HG03354 (cell line): ENCODE measurements at regions not wholly inside any gene's neighbourhood (a gene's known extent, or its start where the extent isn't known, plus 50 kb on each side); places are given as distances from the start of the nearest gene placed in this dataset.
"Not testable (repeated sequence)": the region's sequence is repeated elsewhere in the genome, so short reads cannot be mapped to it uniquely, and the experiment has no call there.

ENCODE experiments used
- ATAC-seq: cut with Tn5 transposase; IDR thresholded peaks from one replicate; pipeline ENCODE4 v1.9.1; 2021; ENCODE audit warnings: mild to moderate bottlenecking; ENCODE audit not compliant: unreplicated experiment, poor library complexity, severe bottlenecking

DNA sequence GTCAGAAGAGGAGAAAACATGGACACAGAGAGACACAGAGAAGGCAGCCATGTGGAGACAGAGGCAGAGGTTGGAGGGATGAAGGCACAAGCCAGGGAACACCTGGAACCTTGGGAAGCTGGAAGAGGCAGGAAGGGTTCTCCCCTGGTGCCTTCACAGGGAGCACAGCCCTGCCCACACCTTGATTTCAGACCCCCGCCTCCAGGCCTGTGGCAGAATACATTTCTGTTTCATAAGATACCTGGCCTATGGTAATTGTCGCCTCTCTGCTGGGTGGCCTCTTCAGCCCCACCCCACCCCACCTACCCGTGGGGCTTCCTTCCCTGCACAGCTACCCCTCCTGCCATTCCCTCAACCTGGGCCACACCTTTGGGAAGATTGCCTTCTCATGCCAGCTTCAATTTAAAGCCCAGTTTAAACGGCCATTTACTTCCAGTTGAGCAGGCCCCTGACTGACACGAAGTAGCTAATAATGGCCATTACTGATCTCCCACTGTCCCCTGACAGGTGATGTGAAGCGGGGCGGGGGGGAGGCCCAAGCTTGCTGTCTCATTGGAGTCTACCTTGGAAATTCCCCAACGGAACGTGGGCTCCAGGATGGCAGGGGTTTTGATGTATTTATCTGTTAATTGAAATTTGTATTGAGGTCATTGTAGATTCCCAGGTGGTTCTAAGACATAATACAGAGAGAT, 291.7 kb upstream of the FOXF1 start:
- ATAC-seq, result no peak

DNA sequence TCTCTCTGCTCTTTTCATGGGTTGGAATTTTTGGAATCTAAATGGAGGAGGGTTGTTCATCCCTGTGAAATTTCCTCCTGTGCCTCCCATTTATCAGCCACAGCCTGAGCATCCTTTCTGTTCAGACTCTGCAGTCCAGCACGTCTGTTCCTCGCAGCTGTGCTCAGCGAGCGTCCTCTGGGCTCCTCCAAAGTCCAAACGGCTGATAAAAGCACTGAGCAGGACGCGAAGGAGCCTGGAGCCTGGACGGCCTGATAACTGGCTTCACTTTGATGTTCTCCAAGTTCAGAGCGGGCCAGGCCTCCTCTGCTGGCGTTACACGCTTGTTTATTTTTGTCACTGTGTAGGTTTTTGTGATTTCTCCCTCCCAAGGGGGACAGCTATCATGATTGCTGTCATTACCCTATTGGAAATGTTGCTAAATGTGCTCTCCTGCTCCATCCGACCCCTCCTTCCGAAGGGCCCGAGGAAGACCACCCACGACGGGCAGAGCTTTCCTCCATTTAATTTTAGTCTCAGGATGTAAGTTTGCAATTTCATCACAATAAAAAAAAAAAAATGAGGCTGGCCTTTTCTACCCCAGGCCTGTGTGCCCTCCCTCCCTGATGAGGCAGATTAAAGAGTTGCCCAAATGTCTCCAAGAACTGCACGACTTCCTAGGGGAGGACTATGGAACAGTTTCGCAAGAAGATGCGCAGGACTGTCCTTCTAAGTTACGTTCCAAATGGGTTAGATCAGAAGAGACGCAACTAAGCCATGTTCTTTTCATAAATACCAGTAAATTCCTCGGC, 290.5 kb upstream of the FOXF1 start:
- no peak for ATAC-seq

DNA sequence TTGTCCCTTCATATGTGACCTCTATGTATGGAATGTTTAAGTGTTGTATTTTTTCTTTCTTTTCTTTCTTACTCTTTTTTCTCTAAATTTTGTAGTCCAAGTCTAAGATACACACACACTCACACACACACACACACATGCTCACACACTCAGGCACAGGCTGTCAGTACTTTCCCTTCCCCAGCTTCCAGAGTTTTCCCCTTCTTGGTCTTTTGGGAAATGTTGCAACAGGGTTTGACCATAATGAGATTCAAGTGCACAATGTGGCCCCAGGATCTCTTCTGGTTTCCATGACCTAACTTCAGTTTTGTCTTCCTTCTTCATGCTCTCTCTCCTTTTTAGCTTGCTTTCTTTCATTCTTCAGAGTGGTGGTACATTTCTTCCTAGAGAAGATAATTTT, 289.8 kb upstream of the FOXF1 start:
- no peak for ATAC-seq

DNA sequence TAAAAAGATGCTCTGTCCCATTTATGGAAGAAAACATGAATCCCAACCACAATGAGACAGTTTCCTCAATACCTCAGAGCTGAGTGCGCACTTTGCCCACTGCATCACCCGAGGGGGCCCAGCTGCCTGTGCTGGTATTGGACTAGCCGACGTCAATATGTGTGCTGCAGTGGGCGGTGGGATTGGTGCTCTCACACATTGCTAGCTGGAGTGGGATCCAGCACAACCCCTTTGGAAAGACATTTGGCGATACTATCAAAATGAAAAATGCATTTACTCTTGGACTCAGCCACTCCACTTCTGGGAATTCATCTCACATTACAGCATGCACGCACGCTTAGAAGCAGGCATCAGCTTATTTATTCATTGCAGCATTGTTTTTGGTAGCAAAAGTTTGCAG, 289.2 kb upstream of the FOXF1 start:
- no peak for ATAC-seq

DNA sequence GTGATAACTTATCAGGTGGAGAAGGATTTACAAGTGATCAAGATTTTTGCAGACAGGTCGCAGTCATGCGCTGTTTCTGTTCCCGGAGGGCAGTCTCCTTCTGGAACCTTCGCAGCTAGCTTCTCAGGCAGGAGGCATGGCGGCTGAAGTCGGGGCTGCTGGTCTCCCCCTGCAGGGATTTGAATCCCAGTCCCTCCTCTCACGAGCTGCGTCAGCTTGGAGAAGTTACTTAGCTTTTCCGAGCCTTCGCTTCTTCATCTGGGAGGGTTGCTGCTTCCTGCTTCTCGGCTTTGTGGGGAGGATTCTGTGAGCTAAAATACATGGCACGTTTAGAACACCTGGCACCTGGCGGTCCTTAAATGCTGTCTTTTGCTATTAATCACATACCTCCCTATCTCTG, 287.8 kb upstream of the FOXF1 start:
- ATAC-seq, result no peak

DNA sequence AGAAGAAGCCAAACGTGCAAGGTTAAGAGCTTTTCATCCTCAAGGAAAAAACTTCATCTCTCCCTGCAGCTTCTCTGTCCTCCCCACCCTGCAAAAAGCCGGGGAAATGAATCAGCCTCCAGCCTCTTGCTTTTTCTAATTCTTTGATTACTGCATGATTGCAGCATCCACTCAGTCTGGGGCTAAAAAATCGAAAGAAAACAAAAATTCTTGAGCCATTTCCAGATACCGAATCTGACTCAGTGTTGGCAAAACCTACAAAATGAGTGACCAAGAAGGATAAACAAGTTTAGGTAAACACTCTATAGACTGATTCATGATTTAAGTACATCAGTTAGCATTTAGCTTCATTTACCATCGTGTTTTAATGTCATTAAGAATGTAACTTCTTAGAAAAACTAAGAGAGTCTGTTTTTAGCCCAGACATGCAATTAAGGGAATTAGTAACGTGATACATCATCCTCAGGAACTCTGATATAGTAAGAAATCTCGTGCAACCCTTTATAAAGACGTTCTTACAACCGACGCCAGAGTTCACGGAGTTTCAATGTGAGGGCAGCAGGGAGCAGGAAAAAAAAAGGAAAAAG, 287.3 kb upstream of the FOXF1 start:
- no peak for ATAC-seq

DNA sequence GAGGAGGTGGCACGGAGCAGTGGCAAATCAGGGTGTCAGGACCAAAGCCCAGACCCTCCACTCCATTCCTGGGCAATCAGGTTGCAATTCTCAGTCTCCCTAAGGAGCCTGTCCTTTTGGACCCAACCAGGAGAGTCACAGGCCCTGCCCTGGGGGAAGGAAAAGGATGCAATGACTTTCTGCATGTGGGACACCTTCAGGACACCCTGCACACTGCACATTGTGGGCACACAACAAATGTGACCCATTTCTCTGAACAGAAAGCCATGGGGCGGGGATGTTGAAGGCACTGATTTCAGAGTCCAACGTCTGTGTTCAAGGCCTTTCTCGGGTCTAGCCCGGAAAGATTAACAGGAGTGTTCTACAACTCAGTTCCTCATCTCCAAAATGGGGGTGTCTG, 286.2 kb upstream of the FOXF1 start:
- ATAC-seq, result no peak

DNA sequence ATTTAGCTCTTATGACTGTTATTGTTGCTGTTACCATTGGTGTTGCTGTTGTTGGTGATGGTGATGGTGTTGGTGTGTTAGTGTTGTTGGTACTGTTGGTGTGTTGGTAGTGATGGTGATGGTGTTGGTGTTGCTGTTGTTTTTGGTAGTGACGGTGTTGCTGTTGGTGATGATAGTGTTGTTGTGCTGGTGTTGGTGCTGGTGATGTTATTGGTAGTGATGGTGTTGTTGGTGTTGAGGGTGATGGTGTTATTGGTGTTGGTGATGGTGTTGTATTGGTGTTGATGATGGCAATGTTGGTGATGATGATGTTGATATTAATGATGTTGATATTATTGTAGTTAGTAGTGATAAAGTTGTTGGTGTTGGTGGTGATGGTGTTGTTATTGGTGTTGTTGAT, 285.7 kb upstream of the FOXF1 start:
- no peak for ATAC-seq

DNA sequence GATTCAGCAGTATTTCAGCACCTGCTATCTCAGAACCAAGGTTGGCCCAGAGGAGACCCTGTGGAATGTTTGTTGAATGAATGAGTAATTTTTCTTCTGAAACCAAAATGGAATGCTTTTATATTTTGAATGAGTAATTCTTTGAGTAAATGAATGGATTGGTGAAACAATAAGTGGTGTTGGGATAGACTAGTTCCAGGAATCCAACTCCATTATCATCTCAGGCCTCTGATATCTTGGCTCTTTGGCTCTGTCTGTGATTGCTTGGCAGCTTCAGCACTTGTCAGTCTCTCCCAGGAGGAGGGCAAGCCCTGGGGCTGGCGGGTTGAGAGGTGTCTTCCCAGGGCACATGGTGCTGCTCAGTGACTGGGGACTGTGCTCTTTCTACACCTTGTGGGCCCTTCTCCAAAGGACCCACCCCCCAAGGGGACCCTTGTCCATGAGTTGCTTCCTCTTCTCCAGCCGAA, 284.4 kb upstream of the FOXF1 start:
- no peak for ATAC-seq

DNA sequence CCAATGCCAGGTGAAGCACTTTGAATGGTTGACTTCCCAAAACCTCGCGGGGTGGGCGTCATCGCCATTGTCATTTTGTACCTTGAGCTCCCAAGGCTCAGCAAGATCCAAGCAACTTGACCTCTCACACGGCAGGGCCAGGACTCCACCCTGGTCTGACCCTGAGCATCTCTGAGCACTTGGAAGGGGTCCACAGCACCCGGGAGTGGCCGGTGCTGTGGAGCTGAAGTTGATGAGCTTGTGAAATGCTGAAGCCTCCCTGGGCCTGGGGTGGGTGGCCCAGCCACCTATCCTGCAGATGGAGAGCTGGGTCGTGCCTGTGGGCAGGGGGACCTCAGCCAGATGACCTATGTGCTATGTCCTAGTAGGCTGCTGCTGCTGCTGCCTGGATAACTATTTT, 283.3 kb upstream of the FOXF1 start:
- no peak for ATAC-seq

DNA sequence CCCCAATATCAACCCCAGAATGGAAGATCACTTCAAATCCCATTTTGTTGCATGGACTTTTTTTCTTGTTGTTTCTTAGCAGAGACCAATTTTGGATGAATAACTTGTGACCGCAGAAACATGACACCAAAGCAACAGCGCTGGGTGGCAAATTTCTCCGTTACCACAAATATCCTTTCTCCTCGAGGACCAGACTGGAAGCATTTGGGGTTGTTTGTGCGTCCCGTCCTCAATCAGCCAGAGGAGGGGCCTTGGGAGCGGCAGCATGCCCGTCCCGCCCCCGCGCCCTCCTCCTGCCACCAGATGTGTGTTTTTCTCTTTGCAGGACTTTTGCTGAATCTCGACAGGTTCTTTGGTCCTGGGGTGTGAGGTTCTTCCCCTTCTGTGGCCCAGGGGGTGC, 282.5 kb upstream of the FOXF1 start:
- no peak for ATAC-seq

DNA sequence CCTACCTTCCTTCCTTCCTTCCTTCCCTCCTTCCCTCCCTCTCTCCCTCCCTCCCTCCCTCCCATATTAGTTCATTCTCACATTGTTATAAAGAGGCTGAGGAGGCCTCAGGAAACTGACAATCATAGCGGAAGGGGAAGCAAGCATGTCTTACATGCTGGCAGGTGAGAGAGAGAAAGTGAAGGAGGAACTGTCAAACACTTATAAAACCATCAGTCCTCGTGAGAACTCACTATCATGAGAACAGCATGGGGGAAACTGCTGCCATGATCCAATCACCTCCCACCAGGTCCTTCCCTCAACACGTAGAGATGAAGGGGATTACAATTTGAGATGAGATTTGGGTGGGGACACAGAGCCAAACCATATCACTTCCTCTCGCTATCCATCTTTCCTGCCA, 281.6 kb upstream of the FOXF1 start:
- ATAC-seq, result no peak

DNA sequence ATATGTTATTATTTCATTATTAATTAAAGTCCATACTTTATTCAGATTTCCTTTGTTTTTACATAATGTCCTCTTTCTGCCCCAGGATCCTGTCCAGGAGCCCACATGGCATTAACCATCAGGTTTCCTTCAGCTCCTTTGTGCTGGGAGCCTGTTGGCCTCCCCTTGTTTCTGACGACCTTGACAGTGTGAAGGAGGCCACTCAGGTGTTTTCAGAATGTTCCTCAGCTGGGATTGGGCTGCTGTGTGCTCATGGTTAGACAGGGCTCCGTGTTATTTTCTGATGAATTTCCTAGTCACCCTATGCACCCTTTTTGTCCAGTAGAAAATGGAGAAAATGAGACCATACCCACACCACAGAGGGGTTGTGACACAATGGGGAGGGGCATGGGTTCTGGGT, 281.0 kb upstream of the FOXF1 start:
- no peak for ATAC-seq

DNA sequence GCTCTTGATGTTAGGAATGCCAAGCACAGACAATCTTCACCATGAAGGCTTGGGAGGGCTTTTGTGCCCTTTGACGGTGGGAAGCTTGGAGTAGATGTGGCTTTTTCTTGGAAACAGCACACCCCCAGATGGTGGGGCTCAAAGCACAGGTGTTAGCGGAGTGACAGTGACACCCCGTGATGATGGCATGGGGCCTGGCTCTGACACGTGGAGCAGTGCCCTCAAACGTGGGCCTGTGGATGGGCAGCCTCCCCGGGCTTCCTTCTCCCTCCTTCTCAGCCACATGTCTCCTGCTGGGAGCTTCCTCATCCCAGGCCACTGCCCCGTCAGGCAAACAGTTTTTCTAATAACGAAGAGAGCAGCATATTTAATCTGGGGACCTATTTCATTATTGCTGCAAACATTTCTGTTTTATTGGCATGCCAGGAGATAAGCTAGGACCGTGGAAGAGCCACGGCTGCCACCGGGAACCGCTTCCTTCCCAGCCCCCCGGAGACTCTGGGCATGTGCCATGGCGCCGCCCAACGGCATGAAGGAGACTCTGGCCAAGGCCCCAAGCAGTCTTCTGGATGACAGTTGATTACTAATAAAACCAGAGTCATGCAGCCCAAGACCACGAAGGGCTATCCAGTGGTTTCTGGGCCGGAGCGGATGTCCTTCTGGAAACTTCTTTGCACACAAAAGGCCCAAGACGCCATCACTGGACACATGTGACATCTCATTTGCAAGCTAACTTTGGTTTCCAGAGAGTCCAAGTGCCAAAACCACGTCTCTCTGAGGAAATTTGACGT, 280.3 kb upstream of the FOXF1 start:
- no peak for ATAC-seq

DNA sequence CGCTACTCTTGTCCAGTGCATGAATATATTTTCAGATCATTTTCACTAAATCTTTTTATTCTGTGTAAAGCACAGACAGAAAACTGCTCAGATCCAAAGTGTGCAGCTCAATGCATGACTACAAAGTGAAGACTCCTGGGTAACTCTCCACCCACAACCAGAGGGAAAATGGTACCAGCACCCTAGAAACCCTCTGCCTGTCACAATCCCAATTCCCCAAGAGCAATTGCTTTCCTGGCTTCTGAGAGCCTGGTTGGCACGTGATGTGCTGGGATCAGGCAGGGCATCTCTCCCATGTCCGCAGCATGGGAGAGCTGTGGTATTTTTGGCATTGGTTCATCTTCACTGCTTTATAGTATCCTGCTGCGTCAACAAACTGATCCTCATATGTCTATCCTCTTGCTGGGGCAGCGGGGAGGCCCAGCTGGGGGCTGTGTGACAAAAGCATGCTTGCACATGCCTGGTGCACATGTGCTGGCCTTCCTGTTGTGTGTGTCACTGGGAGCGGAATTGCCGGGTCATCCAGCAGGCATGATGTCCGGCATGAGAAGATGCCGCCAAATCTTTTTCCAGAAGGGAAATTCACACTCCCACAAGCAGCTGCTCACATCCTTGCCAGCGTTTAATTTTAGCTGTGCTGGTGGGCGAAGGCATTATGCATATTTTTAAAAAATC, 278.9 kb upstream of the FOXF1 start:
- ATAC-seq, result no peak

DNA sequence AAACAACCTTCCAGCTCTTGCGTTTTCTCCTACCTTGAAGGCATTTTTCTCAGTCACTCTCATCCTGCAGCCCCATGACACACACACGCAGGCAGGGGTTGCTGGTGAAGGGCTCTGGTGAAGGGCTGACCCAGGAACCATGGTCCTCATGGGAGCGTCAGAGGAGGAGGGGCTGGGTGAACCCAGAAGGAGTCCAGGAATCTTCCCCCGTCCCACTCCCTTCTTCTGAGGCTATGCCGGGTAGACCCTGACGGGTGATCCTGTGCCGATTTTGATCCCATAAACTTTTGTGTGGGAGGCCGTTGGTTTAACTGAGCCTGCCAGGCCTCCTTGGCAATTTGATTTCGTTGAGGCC, 278.4 kb upstream of the FOXF1 start:
- no peak for ATAC-seq

DNA sequence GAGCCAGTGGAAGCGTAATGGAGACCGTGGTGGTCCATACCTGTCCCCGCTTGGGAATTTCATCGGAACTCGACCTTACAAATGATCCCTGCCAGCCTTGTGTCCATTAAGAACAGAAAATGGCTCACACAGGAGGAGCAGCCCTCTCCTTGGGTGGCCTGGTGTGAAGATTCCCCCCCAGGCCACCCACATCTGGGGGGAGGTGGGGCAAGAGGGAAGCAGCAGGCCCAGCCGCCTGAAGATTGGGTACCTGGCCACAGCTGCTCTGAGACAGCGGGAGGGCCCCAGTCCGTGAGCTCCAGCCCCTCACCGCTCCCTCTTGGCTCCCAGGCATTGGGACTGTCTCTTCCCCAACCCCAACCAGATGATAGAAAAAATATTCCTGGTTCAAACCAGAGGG, 277.8 kb upstream of the FOXF1 start:
- no peak for ATAC-seq

DNA sequence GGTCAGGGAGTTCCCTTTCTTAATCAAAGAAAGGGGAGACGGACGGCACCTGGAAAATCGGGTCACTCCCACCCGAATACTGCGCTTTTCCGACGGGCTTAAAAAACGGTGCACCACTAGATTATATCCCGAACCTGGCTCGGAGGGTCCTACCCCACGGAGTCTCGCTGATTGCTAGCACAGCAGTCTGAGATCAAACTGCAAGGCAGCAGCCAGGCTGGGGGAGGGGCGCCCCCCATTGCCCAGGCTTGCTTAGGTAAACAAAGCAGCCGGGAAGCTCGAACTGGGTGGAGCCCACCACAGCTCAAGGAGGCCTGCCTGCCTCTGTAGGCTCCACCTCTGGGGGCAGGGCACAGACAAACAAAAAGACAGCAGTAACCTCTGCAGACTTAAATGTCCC, 276.8 kb upstream of the FOXF1 start:
- ATAC-seq, result not testable (repeated sequence)

DNA sequence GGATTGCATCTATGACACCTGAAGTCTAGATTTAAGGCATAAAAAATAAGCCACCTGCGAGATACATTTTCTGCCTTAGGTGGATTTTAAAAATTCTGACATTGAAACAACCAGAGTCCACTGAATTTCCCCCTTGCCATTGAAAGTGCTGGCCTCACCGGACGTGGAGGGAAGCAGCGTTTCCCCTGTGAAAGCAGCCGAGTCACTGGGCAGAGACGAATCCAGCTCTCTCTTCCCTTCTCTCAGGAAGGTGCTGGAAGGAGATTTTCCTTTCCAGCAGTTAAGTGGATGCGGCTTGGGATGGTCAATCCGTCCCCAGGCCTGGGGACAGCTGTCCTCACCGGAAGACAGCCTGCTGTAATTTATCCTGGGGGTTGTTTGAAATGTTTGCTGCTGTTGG, 270.9 kb upstream of the FOXF1 start:
- ATAC-seq, result no peak
